Endothelial cell of umbilical vein (primary cell): ENCODE measurements at regions not wholly inside any gene's neighbourhood (a gene's known extent, or its start where the extent isn't known, plus 50 kb on each side); places are given as distances from the start of the nearest gene placed in this dataset.

Experiments
- BruUV-seq: library from RNA; stranded (reverse); fragments of 400-500 nt; replicated peaks from 2 replicates; lab custom pipeline; 2021; lab: Mats Ljungman, UMichigan
- CTCF ChIA-PET: fragments of 300-600, 350-600 bp; sonication (Branson Sonifier 250); formaldehyde crosslinking; loops from one replicate; lab custom pipeline; 2021; ENCODE audit warnings: antibody characterized with exemption, inconsistent platforms; lab: Charles Lee
- POLR2A ChIA-PET: fragments of 300-600, 350-600 bp; sonication (Branson Sonifier 250); formaldehyde crosslinking; loops from one replicate; lab custom pipeline; 2021; ENCODE audit warnings: antibody characterized with exemption, inconsistent platforms; lab: Charles Lee
- DNase-seq: peaks from one replicate; pipeline ENCODE4 v3.0.0-alpha.2; 2011; ENCODE audit warnings: low read depth, low spot score
- FAIRE-seq: peaks from 2 replicates; lab custom pipeline; 2011; peaks lifted over from hg19 to GRCh38; lab: Jason Lieb, UNC
- H2AFZ ChIP-seq: 2 replicates; pipeline ENCODE4 v1.6.0; 2012; ENCODE audit warnings: low read depth, low read length, control low read depth, inconsistent platforms
- H3K27ac ChIP-seq: 2 replicates; pipeline ENCODE4 v1.5.1; 2011; ENCODE audit warnings: low read depth, mild to moderate bottlenecking, control low read depth, low read length, moderate library complexity; ENCODE audit not compliant: insufficient read depth
- H3K27me3 ChIP-seq, 2 experiments: 2 replicates each; pipeline versions ENCODE4 v1.6.0 to v1.6.1; 2011; ENCODE audit warnings: low read length in 2 of 2, mixed read lengths in 1 of 2; ENCODE audit not compliant: control insufficient read depth in 2 of 2, insufficient read depth in 2 of 2
- H3K36me3 ChIP-seq, 2 experiments: 2 replicates in 1 of 2; 3 replicates in 1 of 2; pipeline ENCODE4 v1.5.1; 2011; ENCODE audit warnings: low read length in 2 of 2, mild to moderate bottlenecking in 1 of 2, moderate library complexity in 1 of 2; ENCODE audit not compliant: control insufficient read depth in 2 of 2, insufficient read depth in 2 of 2; ENCODE audit errors: extremely low read depth in 1 of 2
- H3K4me1 ChIP-seq: 3 replicates; pipeline ENCODE4 v1.5.1; 2011; ENCODE audit warnings: mild to moderate bottlenecking, low read length; ENCODE audit not compliant: control insufficient read depth, insufficient read depth; ENCODE audit errors: extremely low read depth
- H3K4me2 ChIP-seq: 2 replicates; pipeline ENCODE4 v1.6.1; 2011; ENCODE audit warnings: low read length, control low read depth, mixed read lengths; ENCODE audit not compliant: insufficient read depth
- H3K4me3 ChIP-seq, 3 experiments: fragments of 200-600 bp in 1 of 3; sonication (generic), shearing (Covaris generic) in 1 of 3; replicated peaks in 1 of 3; 2 replicates each; pipeline ENCODE4 v1.5.1; 2011 to 2016; ENCODE audit warnings: control low read depth in 3 of 3, low read length in 3 of 3, mild to moderate bottlenecking in 2 of 3, inconsistent platforms in 1 of 3, low read depth in 1 of 3, moderate library complexity in 1 of 3; ENCODE audit not compliant: insufficient read depth in 1 of 3
- H3K79me2 ChIP-seq: 2 replicates; pipeline ENCODE4 v1.6.0; 2012; ENCODE audit warnings: low read length, inconsistent platforms; ENCODE audit not compliant: control insufficient read depth, insufficient read depth
- H3K9ac ChIP-seq: replicated peaks from 2 replicates; pipeline ENCODE3; 2011; ENCODE audit warnings: low read length, control low read depth; ENCODE audit not compliant: insufficient read depth; ENCODE audit errors: extremely low read depth
- H3K9me1 ChIP-seq: replicated peaks from 3 replicates; pipeline ENCODE4 v1.6.0; 2011; ENCODE audit warnings: mild to moderate bottlenecking, low read length; ENCODE audit not compliant: control insufficient read depth, insufficient read depth; ENCODE audit errors: extremely low read depth
- H3K9me3 ChIP-seq: replicated peaks from 2 replicates; pipeline ENCODE4 v1.5.1; 2012; ENCODE audit warnings: low read length, inconsistent platforms; ENCODE audit not compliant: control insufficient read depth, insufficient read depth
- H4K20me1 ChIP-seq: replicated peaks from 2 replicates; pipeline ENCODE3; 2011; ENCODE audit warnings: mild to moderate bottlenecking, low read length; ENCODE audit not compliant: control insufficient read depth, insufficient read depth; ENCODE audit errors: extremely low read depth
- EZH2 ChIP-seq: IDR thresholded peaks from 2 replicates; pipeline ENCODE4 v1.6.1; 2012; ENCODE audit warnings: borderline replicate concordance, low read depth, mild to moderate bottlenecking, moderate library complexity, low read length, inconsistent platforms; ENCODE audit not compliant: severe bottlenecking
- FOS ChIP-seq: IDR thresholded peaks from 2 replicates; pipeline ENCODE4 v1.6.1; 2011; ENCODE audit warnings: mild to moderate bottlenecking, low read length, moderate library complexity, borderline replicate concordance; ENCODE audit not compliant: insufficient read depth
- GATA2 ChIP-seq: IDR thresholded peaks from 2 replicates; pipeline ENCODE4 v1.7.0; 2011; ENCODE audit warnings: low read depth, mild to moderate bottlenecking, moderate library complexity, mixed read lengths, low read length; ENCODE audit not compliant: insufficient read length, insufficient read depth
- JUN ChIP-seq: IDR thresholded peaks from 2 replicates; pipeline ENCODE4 v1.6.1; 2011; ENCODE audit warnings: borderline replicate concordance, low read depth; ENCODE audit not compliant: insufficient read length, insufficient read depth
- MYC ChIP-seq: IDR thresholded peaks from one replicate; pipeline ENCODE4 v1.6.1; 2011; ENCODE audit warnings: mild to moderate bottlenecking, low read depth, low read length
- POLR2A ChIP-seq: IDR thresholded peaks from 2 replicates; pipeline ENCODE4 v1.6.1; 2012; ENCODE audit warnings: low read depth, mild to moderate bottlenecking, control low read depth, low read length
- POLR2AphosphoS5 ChIP-seq: IDR thresholded peaks from 2 replicates; pipeline ENCODE4 v1.6.1; 2012; ENCODE audit warnings: low read depth, mild to moderate bottlenecking, control low read depth, low read length, moderate library complexity; ENCODE audit not compliant: insufficient read depth
- dilution Hi-C: fragments of 300-500 bp; cut with MboI; formaldehyde crosslinking; loops from one replicate; pipeline ENCODE4 v1.15.0; 2019; ENCODE audit warnings: low sequenced_read_pairs; ENCODE audit not compliant: extremely low pct_ligation_motif_present
- intact Hi-C: fragments of 100-400 bp; cut with micrococcal nuclease; formaldehyde crosslinking; loops from one replicate; pipeline ENCODE4 v1.10.0; 2022
- TF ChIP-seq, protein P1 (sequence below), 2 donors: IDR thresholded peaks; 1 replicate in 1 of 2; 2 replicates in 1 of 2; pipeline ENCODE4 v1.5.1; 2011; ENCODE audit warnings: low read length in 2 of 2, mild to moderate bottlenecking in 2 of 2, moderate library complexity in 2 of 2, control low read depth in 1 of 2, inconsistent platforms in 1 of 2, low read depth in 1 of 2; ENCODE audit not compliant: insufficient read depth in 1 of 2; ENCODE audit errors: extremely low read depth in 1 of 2
- TF ChIP-seq, protein P2 (sequence below): IDR thresholded peaks from 2 replicates; pipeline ENCODE4 v1.6.1; 2011; ENCODE audit not compliant: insufficient read depth, insufficient read length

DNA sequence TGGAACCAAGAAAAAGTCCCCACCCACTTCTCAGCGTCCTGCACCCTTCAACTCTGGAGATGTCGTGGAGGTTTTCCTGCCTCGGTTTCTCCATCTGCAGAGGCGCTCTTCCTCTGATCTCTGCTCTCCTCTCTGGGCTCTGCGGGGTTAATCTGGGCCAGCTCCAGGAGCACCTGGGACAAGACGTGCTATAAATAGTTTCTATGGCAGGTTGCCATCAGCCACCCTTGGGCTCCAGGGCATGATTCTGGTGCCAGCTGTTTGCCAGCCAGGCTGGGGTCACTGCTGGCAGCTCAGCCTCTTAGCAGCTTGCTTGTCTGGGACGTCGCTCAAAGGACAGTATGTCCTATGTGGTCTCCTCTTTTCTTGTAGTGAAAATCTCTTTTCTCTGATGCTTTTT, 137.1 kb downstream of the ACTL8 start:
- intact Hi-C loops, result no loop called here
- ChIA-PET POLR2A (no interaction called here), CTCF (no interaction called here)
- Histone ChIP-seq H3K27me3 (no peaks in the 10 kb centered on the region), H2AFZ (no peak overlapping the region), H3K4me2 (no peak overlapping the region), H3K79me2 (no peaks in the 10 kb centered on the region), H3K4me3 (no peak overlapping the region), H3K36me3 (no peaks in the 10 kb centered on the region), H3K4me1 (no peaks in the 10 kb centered on the region), H3K9me1 (no peaks in the 10 kb centered on the region), H4K20me1 (no peaks in the 10 kb centered on the region), H3K27ac (no peak overlapping the region), H3K9me3 (peaks cover 1% of the 10 kb centered on the region), H3K9ac (no peak overlapping the region)
- no peak for FAIRE-seq
- TF ChIP-seq, protein P1, sequence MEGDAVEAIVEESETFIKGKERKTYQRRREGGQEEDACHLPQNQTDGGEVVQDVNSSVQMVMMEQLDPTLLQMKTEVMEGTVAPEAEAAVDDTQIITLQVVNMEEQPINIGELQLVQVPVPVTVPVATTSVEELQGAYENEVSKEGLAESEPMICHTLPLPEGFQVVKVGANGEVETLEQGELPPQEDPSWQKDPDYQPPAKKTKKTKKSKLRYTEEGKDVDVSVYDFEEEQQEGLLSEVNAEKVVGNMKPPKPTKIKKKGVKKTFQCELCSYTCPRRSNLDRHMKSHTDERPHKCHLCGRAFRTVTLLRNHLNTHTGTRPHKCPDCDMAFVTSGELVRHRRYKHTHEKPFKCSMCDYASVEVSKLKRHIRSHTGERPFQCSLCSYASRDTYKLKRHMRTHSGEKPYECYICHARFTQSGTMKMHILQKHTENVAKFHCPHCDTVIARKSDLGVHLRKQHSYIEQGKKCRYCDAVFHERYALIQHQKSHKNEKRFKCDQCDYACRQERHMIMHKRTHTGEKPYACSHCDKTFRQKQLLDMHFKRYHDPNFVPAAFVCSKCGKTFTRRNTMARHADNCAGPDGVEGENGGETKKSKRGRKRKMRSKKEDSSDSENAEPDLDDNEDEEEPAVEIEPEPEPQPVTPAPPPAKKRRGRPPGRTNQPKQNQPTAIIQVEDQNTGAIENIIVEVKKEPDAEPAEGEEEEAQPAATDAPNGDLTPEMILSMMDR (IDR thresholded peaks at IDR 0.05; ENCODE audit: extremely low read depth in 1 of 2, insufficient read depth in 1 of 2, low read depth in 1 of 2, low read length in 2 of 2), result no peak
- TF ChIP-seq, protein P2, sequence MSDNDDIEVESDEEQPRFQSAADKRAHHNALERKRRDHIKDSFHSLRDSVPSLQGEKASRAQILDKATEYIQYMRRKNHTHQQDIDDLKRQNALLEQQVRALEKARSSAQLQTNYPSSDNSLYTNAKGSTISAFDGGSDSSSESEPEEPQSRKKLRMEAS, result no peak
- TF ChIP-seq POLR2AphosphoS5 (no peak), GATA2 (no peak), POLR2A (no peak), MYC (no peak), FOS (no peak), JUN (no peak), EZH2 (no peak)
- dilution Hi-C loops, result no loop called here
- no peak for DNase-seq
- BruUV-seq, result no TSS peak
